ENCODE measurements at regions not wholly inside any gene's neighbourhood (a gene's known extent, or its start where the extent isn't known, plus 50 kb on each side); places are given as distances from the start of the nearest gene placed in this dataset.
"Not testable (repeated sequence)": the region's sequence is repeated elsewhere in the genome, so short reads cannot be mapped to it uniquely, and the experiment has no call there.

DNA sequence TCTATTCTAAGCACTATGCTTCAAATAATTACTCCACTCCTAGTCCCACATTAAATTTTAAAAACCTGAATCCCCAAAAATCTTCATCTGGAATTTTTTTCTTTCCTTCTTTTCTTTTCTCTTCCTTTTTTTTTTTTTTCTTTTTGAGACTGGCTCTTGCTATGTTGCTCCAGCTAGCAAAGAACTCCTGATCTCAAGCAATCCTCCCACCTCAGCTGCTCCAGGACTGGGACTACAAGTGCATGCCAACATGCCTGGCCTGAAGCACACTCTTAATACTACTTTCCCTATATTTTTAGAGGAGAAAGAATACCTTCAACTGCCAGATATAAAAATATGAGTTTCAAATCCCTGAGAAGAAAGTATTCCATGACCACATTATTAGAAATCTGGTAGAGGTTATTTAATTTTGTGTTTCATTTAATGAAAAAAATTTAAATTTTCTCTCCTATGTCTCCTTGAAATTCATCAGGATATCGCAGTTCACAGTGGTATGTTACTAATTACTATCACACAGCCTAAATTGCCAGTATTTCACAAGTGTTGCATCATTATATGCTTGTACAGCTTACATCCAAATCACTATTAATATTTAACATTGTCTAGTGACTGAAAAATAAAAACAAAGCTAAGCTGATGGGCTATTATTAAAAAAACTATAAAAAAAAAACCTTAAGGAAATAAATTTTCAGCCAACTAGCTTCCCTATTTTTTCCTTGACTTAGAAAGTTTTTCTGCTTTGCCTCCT, 227.8 kb downstream of the NAF1 start:
- DNase-seq: no peak

DNA sequence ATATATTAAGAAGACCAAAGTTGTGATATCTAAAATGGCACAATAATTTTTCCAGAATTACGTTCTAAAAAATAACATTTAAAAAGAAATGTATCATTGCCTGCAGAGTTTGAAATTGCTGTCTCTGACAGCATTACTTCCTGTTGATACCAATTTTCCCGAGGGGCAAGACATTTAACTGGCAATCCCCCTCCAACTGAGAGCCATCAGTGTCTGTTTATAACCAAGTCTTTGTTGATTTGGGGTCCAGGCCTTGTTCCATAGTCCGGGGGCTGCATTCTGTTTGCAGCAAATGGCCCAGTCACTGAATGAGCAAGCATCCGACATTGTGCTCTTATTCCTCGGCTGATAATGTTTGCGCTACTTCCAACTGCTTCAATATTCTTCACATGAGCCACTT, 231.5 kb downstream of the NAF1 start:
- no peak for DNase-seq

DNA sequence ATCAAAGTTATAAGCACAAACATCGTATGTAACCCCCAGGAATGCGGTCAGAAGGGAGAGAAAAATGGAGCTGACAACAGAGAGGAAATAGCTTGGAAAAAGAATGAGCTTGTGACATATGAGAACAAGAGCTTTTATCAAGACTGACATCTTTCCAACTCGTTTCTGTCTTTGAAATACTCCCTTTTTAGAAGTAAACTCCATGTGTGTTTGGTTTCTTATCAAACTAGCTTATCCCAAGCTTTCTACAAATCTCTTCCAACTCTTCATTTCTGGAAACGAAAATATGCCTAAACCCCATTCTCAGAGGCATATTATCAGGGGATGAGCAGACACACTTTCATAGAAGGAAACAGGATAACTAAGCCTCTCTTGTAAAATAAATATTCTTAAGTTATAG, 235.4 kb downstream of the NAF1 start:
- no peak for DNase-seq

DNA sequence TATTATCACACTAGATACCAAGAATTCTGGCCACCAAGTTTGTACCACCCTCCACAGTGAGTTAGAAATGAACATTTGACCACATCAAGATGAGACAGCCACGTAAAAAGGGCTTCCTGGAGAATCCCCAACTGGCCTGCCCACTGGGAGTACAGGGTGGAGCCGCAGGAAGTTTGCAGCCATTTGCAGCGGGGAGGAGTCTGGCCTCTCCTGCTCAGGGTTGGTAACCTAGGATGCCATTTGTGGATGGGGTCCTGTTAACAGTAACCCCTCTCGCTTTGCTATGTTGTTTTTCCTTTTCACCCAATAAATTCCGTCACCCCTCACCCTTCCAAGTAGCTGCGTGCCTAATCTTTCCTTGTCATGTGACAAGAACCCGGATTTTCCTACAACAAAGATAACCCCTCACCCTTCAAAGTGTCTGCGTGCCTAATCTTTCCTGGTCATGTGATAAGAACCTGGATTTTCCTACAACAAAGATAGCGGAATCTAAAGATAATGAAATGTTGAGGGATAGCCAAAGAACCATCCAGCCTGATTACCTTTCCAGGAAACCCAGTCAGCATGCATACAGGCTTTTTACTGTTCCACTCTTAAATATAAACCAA, 245.4 kb downstream of the NAF1 start:
- DNase-seq: no peak

DNA sequence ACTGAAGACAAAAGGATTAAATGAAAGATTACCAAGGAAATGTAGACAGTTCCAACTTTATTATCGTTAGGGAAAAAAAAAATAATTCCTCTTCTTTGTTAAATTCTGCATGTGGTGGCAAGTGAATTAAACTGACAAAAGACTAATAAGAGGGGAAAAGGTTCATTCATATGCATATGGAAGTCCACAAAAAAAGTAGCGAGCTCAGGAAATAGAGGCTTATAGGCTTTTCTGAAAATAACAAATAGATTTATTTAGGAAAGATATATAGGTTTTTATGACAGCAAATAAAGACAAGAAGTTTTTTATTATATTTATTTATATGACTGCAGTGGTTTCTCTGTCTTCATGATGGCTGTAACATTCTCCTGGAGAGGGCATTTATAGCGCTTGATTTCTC, 246.0 kb downstream of the NAF1 start:
- DNase-seq: no peak

DNA sequence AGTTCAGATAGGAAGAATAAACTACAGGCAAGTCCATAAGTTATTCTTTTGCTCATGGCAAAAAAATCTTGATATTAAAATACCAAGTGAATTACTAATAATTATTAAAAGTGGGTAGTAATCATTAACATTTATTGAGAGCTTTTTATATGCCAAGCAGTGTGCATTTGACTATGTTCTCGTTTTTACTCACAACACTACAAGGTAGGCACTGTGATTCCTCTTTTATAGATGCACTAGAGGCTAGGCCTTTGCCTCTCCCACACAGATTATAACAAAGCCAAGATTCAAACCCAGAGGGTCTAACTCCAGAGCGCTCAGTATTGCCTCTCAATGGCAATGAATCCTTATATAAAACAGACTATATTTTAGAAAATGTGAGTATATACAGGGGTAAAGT, 254.2 kb downstream of the NAF1 start:
- no peak for DNase-seq

DNA sequence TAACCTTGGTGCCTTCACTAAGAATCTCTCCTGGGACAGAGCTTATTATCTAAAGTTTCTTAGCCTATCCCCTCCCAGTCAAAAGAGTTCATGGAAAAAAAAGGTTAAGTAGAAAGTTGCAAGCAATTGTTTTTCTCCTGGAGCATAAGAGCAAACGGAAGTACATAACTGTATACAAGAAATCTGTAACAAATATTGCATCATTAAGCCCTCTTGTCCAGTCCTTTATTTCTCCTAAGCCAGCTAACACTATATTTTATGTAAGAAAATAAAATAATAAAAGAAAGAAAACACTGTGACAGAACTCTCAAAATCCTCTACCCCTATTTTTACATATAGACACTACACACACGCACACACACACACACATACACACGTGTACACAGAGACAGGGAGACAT, 255.3 kb downstream of the NAF1 start:
- DNase-seq: no peak

DNA sequence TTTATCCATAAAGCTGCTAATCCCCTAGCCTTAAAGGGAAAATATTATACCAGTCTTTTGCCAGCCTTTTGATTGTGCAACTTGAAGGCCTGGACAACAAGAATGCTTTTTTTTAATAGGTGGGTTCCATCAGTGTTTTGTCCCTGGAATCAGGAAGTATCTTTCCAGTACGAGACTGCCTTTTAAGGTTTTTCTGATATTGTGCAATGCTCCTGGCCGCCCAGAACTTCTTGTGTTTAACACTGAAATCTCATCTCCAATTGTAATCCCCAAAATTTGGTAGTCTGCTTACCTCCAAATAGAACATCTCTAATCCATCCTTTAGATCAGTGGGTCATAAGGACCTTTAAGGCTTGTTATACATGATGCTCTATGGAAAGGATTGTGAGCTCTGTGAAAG, 256.7 kb downstream of the NAF1 start:
- no peak for DNase-seq

DNA sequence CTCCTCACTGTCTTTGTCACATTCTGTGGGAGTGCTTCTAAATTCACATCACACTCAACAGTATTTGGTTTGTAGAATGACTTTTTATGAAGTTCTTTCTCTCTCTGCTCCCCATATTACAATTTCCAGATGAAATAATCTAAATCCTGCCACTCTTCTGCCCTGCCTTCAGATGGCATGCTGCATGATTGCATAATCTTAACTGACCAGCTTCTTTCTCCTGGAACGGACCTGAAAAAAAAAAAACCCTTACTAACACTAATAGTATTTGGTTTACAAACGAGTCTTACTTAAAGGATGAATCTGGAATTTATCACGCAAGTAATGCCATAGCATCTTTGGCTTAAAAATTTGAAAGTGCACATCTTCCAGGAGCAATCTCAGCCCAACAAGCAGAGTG, 272.3 kb downstream of the NAF1 start:
- no peak for DNase-seq

DNA sequence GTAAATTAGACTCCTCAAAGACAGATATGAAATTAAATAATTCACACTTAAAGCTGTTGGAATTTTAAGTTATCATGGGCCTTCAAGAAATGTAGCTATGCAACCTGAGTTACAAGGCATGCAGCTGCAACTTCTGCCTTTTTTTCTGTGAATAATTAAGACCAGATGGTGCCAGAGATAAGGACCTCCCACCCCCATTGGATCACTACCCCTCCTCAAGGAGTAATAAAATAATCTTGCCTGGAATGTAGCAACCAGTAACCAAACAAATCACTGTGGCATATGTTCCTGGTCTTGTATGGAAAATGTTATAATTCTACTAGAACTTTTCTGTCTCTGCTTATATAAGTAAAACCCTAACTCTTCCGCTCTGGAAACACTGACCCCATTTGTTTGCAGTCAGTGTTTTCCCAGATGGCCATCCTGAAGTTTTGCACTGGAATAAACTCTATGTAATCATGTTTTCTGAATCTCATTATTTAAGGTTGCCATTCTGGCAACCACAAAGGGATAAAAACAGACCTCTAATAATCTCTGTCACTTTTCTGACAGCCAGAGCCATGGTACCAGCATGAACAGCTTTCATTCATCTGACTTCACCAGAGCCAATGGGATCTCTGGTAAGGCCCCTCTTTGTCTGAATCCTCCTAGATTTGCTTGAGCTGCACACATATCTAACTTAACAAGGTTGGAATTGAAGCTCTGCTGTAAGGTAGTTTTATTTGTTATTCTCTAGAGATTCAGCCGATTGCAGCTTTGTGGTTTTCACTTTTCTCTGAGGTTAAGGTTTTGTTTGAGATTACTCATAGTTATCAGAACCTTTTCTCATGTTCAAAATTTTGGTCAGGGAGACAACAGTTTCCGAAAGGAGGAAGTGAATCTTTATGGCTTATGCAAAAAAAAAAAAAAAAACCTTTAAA, 274.6 kb downstream of the NAF1 start:
- DNase-seq: no peak

DNA sequence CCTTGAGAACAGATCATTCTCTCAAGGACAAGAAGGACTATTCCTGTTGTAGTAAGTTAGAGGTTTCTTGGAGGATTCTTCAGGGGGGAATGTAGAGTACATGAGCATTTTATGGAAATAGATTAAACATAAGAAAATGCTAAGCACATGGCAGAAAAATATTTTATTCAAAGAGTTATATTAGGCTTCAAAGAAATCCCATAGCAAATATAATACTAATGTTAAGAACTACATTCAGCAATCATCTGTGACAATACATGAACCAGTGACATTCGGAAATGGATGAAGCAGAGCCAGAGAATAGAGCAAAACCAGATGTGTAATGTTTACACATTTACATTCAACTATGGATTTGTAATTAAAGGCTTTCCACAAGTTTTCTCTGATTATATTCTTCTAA, 288.6 kb downstream of the NAF1 start:
- no peak for DNase-seq

DNA sequence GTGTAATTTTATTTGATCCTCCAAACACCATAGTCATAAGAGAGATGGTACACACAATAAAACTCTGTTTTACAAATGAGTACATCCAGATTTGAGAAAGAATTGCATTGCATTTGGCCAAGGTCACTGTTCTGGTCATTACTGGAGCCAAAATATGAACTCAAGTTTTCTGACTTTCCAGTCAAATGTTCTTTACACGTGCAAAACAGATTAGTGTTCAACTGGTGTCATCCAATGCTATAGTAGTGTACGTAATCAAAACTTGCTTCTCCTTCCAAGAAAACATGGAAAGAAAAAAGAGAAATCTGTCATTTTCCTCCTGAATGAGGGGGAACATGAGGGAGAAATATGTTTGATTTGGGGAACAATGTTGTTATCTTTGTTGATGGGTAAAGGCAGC, 291.9 kb downstream of the NAF1 start:
- DNase-seq: no peak

DNA sequence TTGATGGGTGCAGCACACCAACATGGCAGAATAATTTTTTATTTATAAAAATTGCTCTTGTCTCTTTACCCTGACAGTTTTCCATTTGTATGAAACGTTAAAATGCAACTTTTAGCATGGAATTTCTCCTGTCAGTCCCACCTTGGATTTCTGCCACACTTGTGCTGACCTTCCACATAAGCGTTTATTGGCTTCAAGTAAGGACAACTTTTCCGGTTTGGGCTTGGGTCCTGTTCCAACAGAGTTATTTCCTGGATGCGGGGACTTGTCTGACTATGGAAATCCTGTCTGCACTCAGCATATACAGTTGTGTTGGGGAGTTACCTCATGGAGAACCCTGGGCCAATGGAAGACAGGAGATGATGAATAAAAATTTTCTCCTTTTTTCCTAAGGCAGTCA, 294.7 kb downstream of the NAF1 start:
- no peak for DNase-seq

DNA sequence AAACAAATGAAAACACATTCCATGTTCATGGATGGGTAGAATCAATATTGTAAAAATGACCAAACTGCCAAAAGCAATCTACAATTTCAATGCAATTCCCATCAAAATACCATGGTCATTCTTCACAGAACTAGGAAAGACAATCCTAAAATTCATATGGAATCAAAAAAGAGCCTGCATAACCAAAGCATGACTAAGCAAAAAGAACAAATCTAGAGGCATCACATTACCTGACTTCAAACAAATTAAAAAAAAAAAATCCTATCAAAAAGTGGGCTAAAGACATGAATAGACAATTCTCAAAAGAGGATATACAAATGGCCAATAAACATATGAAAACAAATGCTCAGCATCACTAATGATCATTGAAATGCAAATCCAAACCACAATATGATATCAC, 297.5 kb downstream of the NAF1 start:
- DNase-seq: no peak

DNA sequence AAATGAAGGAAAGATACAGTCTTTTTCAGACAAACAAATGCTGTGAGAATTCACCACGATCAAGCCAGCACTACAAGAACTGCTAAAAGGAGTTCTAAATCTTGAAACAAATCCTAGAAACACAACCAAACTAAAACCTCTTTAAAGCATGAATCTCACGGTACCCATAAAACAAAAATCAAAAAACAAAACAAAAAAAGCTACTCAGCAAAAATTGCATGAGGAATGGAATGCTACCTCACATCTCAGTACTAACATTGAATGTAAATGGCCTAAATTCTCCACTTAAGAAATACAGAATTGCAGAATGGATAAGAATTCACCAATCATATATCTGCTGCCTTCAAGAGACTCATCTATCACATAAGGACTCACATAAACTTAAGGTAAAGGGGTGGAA, 300.1 kb downstream of the NAF1 start:
- no peak for DNase-seq

DNA sequence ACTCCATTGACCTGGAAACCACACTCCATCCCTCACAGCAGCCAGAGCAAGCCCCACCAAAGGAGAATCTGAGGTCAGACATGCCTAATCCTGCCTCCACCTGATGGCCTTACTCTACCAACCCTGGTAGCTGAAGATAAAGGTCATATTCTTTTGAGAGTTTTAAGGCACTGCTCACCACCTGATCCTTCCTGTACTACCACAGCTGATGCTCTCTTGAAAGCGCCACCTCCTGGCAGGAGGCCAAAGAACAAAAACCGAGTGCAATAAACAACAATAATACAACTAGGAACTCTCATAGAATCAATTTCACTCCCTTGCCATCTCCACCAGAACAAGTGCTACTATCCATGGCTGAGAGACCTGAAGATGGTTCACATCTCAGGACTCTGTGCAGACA, 301.6 kb downstream of the NAF1 start:
- DNase-seq: no peak

DNA sequence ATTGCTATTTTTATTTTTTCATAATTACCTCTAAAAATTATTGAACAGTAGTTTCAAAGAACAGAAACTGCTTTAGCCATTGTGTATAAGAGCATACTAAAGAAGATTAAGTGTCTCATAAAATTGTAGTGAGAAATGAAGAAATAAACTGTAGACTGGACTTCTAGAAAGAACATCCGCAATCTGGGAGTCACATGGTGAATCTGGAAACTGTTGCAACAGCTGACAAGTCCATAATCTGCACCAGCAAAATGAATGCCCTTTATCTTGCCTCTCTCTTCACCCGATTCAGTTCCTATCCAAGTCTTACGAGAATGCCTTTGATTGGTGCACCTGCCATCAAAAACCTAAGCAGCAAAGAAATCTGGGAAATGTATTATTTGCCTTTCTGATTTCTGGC, 312.9 kb downstream of the NAF1 start:
- DNase-seq: no peak

DNA sequence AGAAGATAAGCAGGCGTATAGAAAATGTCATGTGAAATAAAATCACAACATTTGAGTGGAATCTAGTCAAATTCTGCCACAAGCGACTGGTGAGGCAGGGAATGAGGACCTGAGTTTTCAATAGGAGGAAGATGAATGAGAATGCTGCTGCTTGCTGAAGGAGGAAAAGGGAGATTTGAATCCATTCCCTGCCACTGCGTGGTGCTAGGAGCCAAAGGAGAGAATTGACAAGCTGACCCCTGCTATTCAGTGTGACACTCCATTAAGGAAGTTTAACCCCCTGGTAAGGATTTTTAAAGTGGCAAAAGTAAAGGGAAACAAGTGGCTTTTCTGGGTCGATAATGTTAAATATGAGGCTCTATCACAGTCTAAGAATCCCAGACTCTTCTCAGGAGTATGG, 314.0 kb downstream of the NAF1 start:
- peak in 1 of 2 donors; percentile 0 for DNase-seq

DNA sequence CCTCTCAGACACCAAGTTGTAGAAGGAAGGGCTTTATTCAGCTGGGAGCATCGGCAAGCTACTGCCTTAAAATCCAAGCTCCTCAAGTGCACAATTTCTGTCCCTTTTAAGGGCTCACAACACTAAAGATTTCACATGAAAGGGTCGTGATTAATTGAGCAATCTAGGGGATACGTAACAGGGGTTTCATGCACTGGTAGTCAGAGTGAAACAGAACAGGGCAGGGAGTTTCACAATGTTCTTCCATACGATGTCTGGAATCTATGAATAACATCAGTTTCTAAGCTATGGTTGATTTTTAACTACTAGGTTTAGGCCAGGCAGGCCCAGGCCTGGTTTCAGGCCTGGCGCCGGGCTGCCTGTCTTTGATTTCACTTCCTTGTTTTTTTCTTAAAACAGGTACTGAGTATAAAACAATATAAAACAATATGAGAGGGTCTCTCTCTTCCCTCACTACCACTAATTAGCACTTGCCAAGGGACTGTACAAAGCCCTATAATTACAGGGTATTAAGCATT, 315.4 kb downstream of the NAF1 start:
- DNase-seq: not testable (repeated sequence)

DNA sequence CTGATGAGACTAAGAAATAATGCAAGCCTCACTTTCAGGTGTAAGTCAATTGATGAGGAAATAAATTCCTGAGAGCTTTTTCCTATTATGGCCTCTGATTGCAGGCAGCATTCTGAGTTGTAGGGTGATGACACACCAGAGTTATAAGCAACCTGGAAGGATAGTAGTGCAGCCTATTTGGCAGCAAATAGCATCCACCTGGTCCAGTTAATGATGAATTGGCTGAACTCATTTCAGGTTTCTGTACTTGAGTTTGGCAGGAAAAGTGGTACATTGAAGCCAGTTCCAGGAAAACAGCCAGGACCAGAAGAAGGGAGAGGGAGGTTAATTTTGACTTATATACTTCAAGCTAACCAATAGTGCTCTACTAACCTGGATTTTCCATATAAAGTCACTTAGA, 316.8 kb downstream of the NAF1 start:
- no peak for DNase-seq

DNA sequence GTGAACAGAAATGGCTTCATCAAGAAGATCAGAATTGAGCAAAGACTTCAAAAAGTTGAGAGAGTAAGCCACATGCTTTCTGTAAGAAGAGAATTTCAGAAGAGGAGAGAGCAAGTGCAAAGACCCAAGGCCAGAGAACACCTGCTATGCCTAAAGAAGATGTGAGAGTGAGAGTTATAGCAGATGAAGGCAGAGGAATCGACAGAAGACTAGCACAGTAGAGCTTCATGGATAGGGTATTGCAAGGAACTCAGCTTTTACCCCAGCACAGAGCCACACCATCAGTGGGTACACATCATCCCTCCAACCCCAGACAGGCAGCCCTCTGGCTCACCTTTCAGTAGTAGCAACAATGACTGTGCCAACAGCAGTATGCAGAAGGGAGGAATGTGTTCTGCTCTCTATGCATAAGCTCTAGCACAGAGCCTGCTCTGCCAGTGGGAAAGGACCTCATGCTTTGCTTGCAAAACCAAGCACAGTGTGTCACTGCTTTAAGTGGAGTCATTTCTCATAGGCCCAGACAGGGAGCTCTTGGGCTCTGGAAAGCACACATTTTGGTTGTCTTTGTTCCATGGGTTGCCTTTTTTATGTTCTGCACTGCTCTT, 318.6 kb downstream of the NAF1 start:
- no peak for DNase-seq

DNA sequence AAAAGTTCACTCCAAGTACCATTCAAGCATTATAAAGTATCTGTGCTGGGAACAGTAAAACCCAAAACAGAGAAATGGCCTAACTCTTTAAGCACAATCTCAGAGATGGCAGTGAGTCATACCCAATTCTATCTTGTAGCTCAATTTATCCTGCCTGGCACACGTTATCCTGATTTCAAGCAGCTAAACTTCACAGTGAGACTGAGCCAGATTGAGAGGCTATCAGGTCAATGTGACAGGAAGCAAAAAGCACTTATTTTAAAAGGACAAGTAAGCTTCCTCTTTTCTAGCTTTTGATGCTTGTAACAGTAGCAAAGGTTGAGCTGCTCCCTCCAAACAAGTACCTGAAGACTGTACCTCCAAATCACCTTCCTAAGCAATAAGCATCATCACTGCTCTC, 324.9 kb downstream of the NAF1 start:
- no peak for DNase-seq

DNA sequence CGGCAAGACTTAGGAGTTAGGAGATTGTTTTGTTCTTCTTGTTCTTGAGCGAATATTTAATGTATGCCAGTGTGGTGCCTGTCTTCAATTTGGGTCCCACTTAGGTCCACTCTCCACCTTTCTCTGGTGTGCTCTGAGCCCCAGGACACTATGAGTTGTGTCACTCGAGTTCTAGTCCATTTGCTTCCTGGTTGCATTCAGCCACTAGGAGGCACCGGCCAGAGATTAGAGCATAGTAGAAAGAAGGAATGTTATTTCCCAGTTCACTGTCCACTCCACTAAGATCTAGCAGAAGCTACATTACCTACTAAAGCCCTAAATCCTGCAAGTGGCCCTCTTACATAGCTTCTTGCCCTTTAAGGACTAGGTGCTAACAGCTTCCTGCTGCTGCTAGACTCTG, 326.9 kb downstream of the NAF1 start:
- DNase-seq: no peak
